Sigmoid colon (tissue), 4 donors: ENCODE measurements at regions not wholly inside any gene's neighbourhood (a gene's known extent, or its start where the extent isn't known, plus 50 kb on each side); places are given as distances from the start of the nearest gene placed in this dataset.

Experiments used
- EP300 ChIP-seq, 4 donors: sonication (generic); formaldehyde crosslinking; IDR thresholded peaks; one replicate each; pipeline ENCODE4 v1.6.1; 2017; ENCODE audit warnings: antibody characterized with exemption in 4 of 4
- POLR2A ChIP-seq, 2 donors: fragments of 450-650 bp; IDR thresholded peaks; one replicate each; pipeline ENCODE4 v1.6.1; 2016; ENCODE audit warnings: antibody characterized with exemption in 2 of 2, mild to moderate bottlenecking in 2 of 2, moderate library complexity in 2 of 2
- POLR2AphosphoS5 ChIP-seq, 4 donors: sonication (generic); formaldehyde crosslinking; IDR thresholded peaks; one replicate each; pipeline ENCODE4 v1.6.1; 2017; ENCODE audit warnings: antibody characterized with exemption in 4 of 4
- TF ChIP-seq, protein P1 (sequence below), 4 experiments: fragments of 450-650 bp in 3 of 4; fragments of 200-600 bp in 1 of 4; IDR thresholded peaks; one replicate each; pipeline ENCODE4 v1.5.1; 2016 to 2019; ENCODE audit warnings: antibody characterized with exemption in 4 of 4, mild to moderate bottlenecking in 3 of 4, moderate library complexity in 2 of 4

DNA sequence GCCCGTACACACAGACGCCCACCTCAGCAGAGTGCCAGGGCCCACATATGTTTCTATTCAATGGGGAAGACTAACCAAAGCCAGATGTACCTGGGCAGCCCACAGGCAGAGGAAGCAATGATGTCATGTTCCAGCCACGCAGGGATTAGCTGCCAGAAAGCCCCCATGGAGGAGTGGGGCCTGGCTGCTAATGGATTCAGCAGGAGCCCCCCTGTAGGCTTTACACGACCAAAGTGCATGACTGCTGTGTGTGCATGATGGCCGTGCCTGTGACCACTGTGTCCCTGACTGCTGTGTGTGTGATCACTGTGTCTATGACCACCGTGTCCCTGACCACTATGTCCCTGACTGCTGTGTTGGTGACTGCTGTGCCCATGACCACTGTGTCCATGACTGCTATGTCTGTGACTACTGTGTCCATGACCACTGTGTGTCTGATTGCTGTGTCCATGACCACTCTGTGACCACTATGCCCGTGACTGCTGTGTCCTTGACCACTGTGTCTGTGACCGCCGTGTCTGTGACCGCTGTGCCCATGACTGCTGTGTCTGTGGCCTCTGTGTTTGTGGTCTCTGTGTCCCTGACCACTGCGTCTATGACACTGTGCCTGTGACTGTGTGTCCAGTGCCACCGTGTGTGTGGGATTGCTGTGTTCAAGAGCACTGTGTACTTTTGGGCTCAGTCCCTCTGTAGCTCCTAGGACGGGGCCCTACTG, 409.3 kb downstream of the RPS24 start:
- TF ChIP-seq, protein P1, sequence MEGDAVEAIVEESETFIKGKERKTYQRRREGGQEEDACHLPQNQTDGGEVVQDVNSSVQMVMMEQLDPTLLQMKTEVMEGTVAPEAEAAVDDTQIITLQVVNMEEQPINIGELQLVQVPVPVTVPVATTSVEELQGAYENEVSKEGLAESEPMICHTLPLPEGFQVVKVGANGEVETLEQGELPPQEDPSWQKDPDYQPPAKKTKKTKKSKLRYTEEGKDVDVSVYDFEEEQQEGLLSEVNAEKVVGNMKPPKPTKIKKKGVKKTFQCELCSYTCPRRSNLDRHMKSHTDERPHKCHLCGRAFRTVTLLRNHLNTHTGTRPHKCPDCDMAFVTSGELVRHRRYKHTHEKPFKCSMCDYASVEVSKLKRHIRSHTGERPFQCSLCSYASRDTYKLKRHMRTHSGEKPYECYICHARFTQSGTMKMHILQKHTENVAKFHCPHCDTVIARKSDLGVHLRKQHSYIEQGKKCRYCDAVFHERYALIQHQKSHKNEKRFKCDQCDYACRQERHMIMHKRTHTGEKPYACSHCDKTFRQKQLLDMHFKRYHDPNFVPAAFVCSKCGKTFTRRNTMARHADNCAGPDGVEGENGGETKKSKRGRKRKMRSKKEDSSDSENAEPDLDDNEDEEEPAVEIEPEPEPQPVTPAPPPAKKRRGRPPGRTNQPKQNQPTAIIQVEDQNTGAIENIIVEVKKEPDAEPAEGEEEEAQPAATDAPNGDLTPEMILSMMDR (IDR thresholded peaks at IDR 0.05): no peak
- TF ChIP-seq POLR2A (IDR thresholded peaks at IDR 0.05) (no peak), POLR2AphosphoS5 (IDR thresholded peaks at IDR 0.05) (no peak), EP300 (IDR thresholded peaks at IDR 0.05) (no peak)
